Vagina (tissue), 2 donors: ENCODE measurements at regions not wholly inside any gene's neighbourhood (a gene's known extent, or its start where the extent isn't known, plus 50 kb on each side); places are given as distances from the start of the nearest gene placed in this dataset.
A peak's percentile ranks its signal among the peaks of the same experiment; 100 is the strongest.

Experiments used
- DNase-seq, 2 donors: peaks; one replicate each; pipeline ENCODE4 v3.0.0-alpha.2; 2017; ENCODE audit errors: extremely low spot score in 2 of 2
- H3K27ac ChIP-seq: fragments of 200-600 bp; sonication (generic); one replicate; pipeline ENCODE4 v1.5.1; 2019
- H3K27me3 ChIP-seq: fragments of 200-600 bp; sonication (generic); one replicate; pipeline ENCODE4 v1.5.1; 2019
- H3K36me3 ChIP-seq, 2 donors: fragments of 200-600 bp; sonication (generic); one replicate each; pipeline ENCODE4 v1.5.1; 2017 to 2019
- H3K4me1 ChIP-seq: fragments of 200-600 bp; sonication (generic); one replicate; pipeline ENCODE4 v1.5.1; 2019
- H3K4me3 ChIP-seq, 2 donors: fragments of 200-600 bp; sonication (generic); 1 replicate in 1 of 2; 2 replicates in 1 of 2; pipeline ENCODE4 v1.5.1; 2016 to 2019
- H3K9me3 ChIP-seq: fragments of 200-600 bp; sonication (generic); one replicate; pipeline ENCODE4 v1.5.1; 2019
- POLR2A ChIP-seq, 2 donors: fragments of 450-650 bp; IDR thresholded peaks; one replicate each; pipeline ENCODE4 v1.6.1; 2017; ENCODE audit warnings: antibody characterized with exemption in 2 of 2, mild to moderate bottlenecking in 2 of 2, moderate library complexity in 2 of 2
- POLR2AphosphoS5 ChIP-seq, 2 donors: sonication (generic); formaldehyde crosslinking; IDR thresholded peaks; one replicate each; pipeline ENCODE4 v1.9.0; 2017; ENCODE audit warnings: antibody characterized with exemption in 2 of 2, mild to moderate bottlenecking in 2 of 2, low read depth in 1 of 2; ENCODE audit not compliant: insufficient read depth in 1 of 2
- intact Hi-C: fragments of 100-400 bp; cut with DNase I; formaldehyde crosslinking; loops from one replicate; pipeline ENCODE4 v1.15.1; 2023
- TF ChIP-seq, protein P1 (sequence below), 3 experiments: fragments of 450-650 bp in 2 of 3; fragments of 200-600 bp in 1 of 3; sonication (generic) in 1 of 3; IDR thresholded peaks; one replicate each; pipeline ENCODE4 v1.5.1; 2017 to 2019; ENCODE audit warnings: antibody characterized with exemption in 3 of 3, mild to moderate bottlenecking in 2 of 3, moderate library complexity in 2 of 3

DNA sequence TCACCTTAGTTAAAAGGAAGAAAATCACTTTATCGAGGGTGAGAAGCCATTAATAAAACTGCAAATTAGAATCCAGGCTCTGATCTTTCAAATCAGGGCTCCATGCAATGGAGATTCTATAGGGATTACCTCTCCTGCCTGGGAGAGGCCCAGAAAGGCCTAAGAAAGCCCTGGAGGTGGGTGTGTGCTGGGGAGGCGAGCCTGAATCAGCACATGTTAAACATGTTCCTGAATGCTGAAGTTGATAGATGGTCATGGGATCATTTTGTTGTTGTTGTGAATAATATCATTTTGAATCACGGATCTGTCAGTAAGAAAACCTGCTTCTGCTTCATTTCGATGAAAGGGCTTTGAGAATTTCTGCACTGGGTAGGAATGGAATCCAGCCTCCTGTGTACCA, 254.3 kb downstream of the ACKR3 start:
- Histone ChIP-seq H3K36me3 (no peaks in the 10 kb centered on the region), H3K9me3 (no peaks in the 10 kb centered on the region), H3K27me3 (no peaks in the 10 kb centered on the region), H3K27ac (no peak overlapping the region), H3K4me1 (peaks cover 10% of the 10 kb centered on the region), H3K4me3 (no peak overlapping the region)
- TF ChIP-seq POLR2A (IDR thresholded peaks at IDR 0.05) = no peak
- TF ChIP-seq, protein P1, sequence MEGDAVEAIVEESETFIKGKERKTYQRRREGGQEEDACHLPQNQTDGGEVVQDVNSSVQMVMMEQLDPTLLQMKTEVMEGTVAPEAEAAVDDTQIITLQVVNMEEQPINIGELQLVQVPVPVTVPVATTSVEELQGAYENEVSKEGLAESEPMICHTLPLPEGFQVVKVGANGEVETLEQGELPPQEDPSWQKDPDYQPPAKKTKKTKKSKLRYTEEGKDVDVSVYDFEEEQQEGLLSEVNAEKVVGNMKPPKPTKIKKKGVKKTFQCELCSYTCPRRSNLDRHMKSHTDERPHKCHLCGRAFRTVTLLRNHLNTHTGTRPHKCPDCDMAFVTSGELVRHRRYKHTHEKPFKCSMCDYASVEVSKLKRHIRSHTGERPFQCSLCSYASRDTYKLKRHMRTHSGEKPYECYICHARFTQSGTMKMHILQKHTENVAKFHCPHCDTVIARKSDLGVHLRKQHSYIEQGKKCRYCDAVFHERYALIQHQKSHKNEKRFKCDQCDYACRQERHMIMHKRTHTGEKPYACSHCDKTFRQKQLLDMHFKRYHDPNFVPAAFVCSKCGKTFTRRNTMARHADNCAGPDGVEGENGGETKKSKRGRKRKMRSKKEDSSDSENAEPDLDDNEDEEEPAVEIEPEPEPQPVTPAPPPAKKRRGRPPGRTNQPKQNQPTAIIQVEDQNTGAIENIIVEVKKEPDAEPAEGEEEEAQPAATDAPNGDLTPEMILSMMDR (IDR thresholded peaks at IDR 0.05) = no peak
- TF ChIP-seq POLR2AphosphoS5 (IDR thresholded peaks at IDR 0.05; ENCODE audit: insufficient read depth in 1 of 2, low read depth in 1 of 2) = no peak
- peak in 1 of 2 donors; percentile 37 for DNase-seq
- intact Hi-C loops = no loop called here

DNA sequence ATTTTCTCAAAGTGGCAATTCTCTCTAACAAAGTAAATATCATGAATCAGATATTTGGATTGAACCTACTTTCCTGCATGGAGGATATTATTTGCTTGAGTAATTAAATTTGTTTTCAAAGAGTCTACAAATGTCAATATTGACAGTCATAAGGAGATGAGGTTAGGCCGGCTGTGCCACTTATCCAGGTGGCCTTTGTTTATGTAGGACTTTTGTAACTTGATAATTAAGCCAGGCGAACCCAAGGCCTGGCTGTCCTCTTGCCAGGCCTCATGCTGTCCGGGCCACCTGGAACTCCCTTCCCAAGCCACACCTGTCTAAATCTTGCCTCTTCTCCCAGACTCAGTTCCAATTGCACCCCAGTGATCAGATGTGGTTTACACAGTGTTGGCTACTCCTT, 255.2 kb downstream of the ACKR3 start:
- Histone ChIP-seq H3K4me1 (peaks cover 10% of the 10 kb centered on the region), H3K36me3 (no peaks in the 10 kb centered on the region), H3K9me3 (no peaks in the 10 kb centered on the region), H3K4me3 (no peak overlapping the region), H3K27me3 (no peaks in the 10 kb centered on the region), H3K27ac (no peak overlapping the region)
- TF ChIP-seq POLR2AphosphoS5 (IDR thresholded peaks at IDR 0.05; ENCODE audit: insufficient read depth in 1 of 2, low read depth in 1 of 2) (no peak), POLR2A (IDR thresholded peaks at IDR 0.05) (no peak)
- TF ChIP-seq, protein P1 (IDR thresholded peaks at IDR 0.05) = no peak
- intact Hi-C loops = no loop called here
- no peak for DNase-seq

DNA sequence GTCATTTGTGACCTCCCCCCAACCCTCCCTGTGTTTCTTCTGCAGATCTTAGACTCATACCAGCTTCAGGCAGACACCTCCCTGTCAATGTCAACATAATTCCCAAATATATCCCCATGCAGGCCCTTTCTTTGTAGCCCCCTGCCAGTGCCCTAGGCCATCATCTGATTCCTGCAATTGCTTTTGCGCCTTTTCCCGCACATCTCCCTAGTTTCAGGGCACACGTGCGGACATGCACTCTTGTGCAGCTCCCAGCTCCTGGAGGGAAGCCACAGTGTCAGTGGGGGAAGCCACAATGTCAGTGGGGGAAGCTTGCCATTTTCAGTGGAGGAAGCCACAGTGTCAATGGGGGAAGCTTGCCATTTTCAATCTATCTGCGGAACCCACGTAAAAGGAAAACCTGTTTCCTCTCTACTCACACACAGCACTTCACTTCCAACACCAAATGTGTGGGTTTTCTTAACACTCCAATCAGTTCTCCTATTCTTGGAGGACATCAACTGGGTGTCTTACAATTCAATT, 256.4 kb downstream of the ACKR3 start:
- H3K36me3 ChIP-seq = no peaks in the 10 kb centered on the region
- H3K4me3 ChIP-seq = no peak overlapping the region
- no peak overlapping the region for H3K27ac ChIP-seq
- TF ChIP-seq POLR2A (IDR thresholded peaks at IDR 0.05) = no peak
- no peak for TF ChIP-seq POLR2AphosphoS5 (IDR thresholded peaks at IDR 0.05; ENCODE audit: insufficient read depth in 1 of 2, low read depth in 1 of 2)
- TF ChIP-seq, protein P1 (IDR thresholded peaks at IDR 0.05) = no peak
- no peak for DNase-seq
- H3K4me1 ChIP-seq = peaks cover 10% of the 10 kb centered on the region
- no peaks in the 10 kb centered on the region for H3K9me3 ChIP-seq
- no peaks in the 10 kb centered on the region for H3K27me3 ChIP-seq
- intact Hi-C loops = no loop called here

DNA sequence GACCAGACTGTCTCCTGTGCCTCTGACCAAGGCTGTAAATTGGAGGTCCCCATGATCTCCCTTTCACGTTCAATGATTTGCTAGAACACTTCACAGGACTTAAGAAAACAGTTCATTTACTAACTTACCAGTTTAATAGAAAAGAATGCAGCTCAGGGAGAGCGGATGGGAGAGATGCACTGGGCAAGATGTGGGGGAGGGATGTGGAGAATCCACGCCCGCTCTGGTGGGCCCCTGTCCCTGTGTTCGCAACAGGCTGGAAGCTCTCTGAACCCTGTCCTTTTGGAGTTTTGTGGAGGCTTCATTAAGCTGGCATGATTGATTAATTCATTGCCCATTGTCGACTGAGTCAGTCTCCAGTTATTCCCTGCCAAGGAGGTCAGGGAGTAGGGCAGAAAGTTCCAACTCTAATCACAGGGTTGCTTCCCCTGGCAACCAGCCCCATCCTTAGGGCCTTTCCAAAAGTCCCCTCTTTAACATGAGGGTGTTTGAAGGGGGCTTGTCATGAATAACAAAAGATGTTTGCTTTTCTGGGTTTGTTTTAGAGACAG, 257.1 kb downstream of the ACKR3 start:
- TF ChIP-seq POLR2A (IDR thresholded peaks at IDR 0.05) = no peak
- TF ChIP-seq, protein P1 (IDR thresholded peaks at IDR 0.05) = no peak
- TF ChIP-seq POLR2AphosphoS5 (IDR thresholded peaks at IDR 0.05; ENCODE audit: insufficient read depth in 1 of 2, low read depth in 1 of 2) = no peak
- intact Hi-C loops = no loop called here

DNA sequence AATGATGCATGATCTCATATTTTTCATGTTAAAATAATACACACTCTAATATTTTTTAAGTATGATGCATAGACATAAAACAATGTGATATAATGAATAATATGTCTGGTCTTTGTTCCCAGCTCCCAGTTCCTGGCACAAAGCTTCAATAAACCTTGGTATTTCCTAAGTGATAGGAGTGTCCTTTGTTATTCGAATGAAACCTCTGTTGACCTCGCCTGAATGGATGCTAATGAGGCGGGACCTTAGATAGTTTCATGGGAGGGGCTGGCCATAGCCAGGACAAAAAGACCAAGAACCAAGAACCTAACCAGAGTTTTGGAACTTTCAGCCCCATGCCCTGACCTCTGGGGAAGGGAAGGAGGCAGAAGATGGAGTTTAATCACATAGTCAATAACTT, 257.7 kb upstream of the COPS8 start:
- Histone ChIP-seq H3K27ac (no peak overlapping the region), H3K36me3 (no peaks in the 10 kb centered on the region), H3K9me3 (no peaks in the 10 kb centered on the region), H3K4me1 (peaks cover 10% of the 10 kb centered on the region), H3K4me3 (no peak overlapping the region), H3K27me3 (no peaks in the 10 kb centered on the region)
- no peak for DNase-seq
- TF ChIP-seq POLR2A (IDR thresholded peaks at IDR 0.05) (no peak), POLR2AphosphoS5 (IDR thresholded peaks at IDR 0.05; ENCODE audit: insufficient read depth in 1 of 2, low read depth in 1 of 2) (no peak)
- TF ChIP-seq, protein P1 (IDR thresholded peaks at IDR 0.05) = no peak
- intact Hi-C loops = no loop called here

More for the DNA sequence above, 257.1 kb downstream of the ACKR3 start:
- DNase-seq = peak in 1 of 2 donors; percentile 34
- Histone ChIP-seq H3K4me1 (peaks cover 10% of the 10 kb centered on the region), H3K36me3 (no peaks in the 10 kb centered on the region), H3K27ac (no peak overlapping the region), H3K4me3 (no peak overlapping the region), H3K27me3 (no peaks in the 10 kb centered on the region), H3K9me3 (no peaks in the 10 kb centered on the region)
